Left cardiac atrium (tissue), 4 donors: ENCODE measurements at regions not wholly inside any gene's neighbourhood (a gene's known extent, or its start where the extent isn't known, plus 50 kb on each side); places are given as distances from the start of the nearest gene placed in this dataset.

Source experiments
- ATAC-seq, 2 donors: fragments of 200-7000 bp; cut with Tn5 transposase; one replicate each; pipeline ENCODE4 v1.9.1; 2020; ENCODE audit warnings: mild to moderate bottlenecking in 2 of 2, moderate library complexity in 2 of 2
- DNase-seq: peaks from one replicate; pipeline ENCODE4 v3.0.0-alpha.2; 2020
- intact Hi-C, 2 donors: fragments of 100-400 bp; cut with DNase I; formaldehyde crosslinking; loops; one replicate each; pipeline versions ENCODE4 v1.14.1 to v1.15.1; 2022 to 2023
- donor health status: DM: no; HTN: yes; CAD: no.
- donor health status: DM: no; HTN: yes; CAD: no; lungs with severe emphysema.
- donor health status: DM: yes; HTN: yes; CAD: no.
- donor health status: Dilated cardiomyopathy.

GRCh38 chr2:37527361-37527760 is 144.1 kb downstream of the CDC42EP3 start:
- ATAC-seq (no peak), DNase-seq (no peak)
- intact Hi-C loops: no loop called here

- ATAC-seq (no peak), DNase-seq (no peak)
- intact Hi-C loops: no loop called here
These were observed 141.5 kb downstream of the CDC42EP3 start for GRCh38 chr2:37529830-37530415.

- DNase-seq: no peak
- no peak for ATAC-seq
- intact Hi-C loops: no loop called here
These were observed 138.9 kb downstream of the CDC42EP3 start for GRCh38 chr2:37532503-37532902.

- ATAC-seq (no peak), DNase-seq (no peak)
- intact Hi-C loops: no loop called here
These were observed 134.1 kb downstream of the CDC42EP3 start for GRCh38 chr2:37537316-37537715.

- DNase-seq: no peak
- ATAC-seq: no peak
- intact Hi-C loops: no loop called here
These were observed 129.9 kb downstream of the CDC42EP3 start for GRCh38 chr2:37541516-37541915.

- intact Hi-C loops: no loop called here
- ATAC-seq: no peak
These were observed 127.4 kb downstream of the CDC42EP3 start for GRCh38 chr2:37543999-37544557.

GRCh38 chr2:37544591-37545031 is 126.8 kb downstream of the CDC42EP3 start:
- intact Hi-C loops: no loop called here
- DNase-seq: no peak

More at GRCh38 chr2:37543999-37544557, 127.4 kb downstream of the CDC42EP3 start:
- DNase-seq: no peak

GRCh38 chr2:37549598-37549997 is 121.8 kb downstream of the CDC42EP3 start:
- intact Hi-C loops: no loop called here
- DNase-seq: no peak
- ATAC-seq: no peak

More at GRCh38 chr2:37544591-37545031, 126.8 kb downstream of the CDC42EP3 start:
- no peak for ATAC-seq

GRCh38 chr2:37550190-37550589 is 121.3 kb downstream of the CDC42EP3 start:
- DNase-seq (no peak), ATAC-seq (no peak)
- intact Hi-C loops: no loop called here

GRCh38 chr2:37551783-37552182 is 119.7 kb downstream of the CDC42EP3 start:
- ATAC-seq: no peak
- intact Hi-C loops: no loop called here
- DNase-seq: no peak

- ATAC-seq: no peak
- intact Hi-C loops: no loop called here
- no peak for DNase-seq
These were observed 119.1 kb downstream of the CDC42EP3 start for GRCh38 chr2:37552339-37552738.

GRCh38 chr2:37553411-37554154 is 117.9 kb downstream of the CDC42EP3 start:
- intact Hi-C loops: no loop called here
- no peak for ATAC-seq
- no peak for DNase-seq

GRCh38 chr2:37554155-37554510 is 117.3 kb downstream of the CDC42EP3 start:
- intact Hi-C loops: no loop called here
- ATAC-seq (no peak), DNase-seq (no peak)

- intact Hi-C loops: no loop called here
- DNase-seq: no peak
These were observed 116.8 kb downstream of the CDC42EP3 start for GRCh38 chr2:37554687-37555086.

GRCh38 chr2:37555457-37555856 is 116.0 kb downstream of the CDC42EP3 start:
- DNase-seq: no peak
- peak in 1 of 2 donors; percentile 19 for ATAC-seq
- intact Hi-C loops: no loop called here

More at GRCh38 chr2:37554687-37555086, 116.8 kb downstream of the CDC42EP3 start:
- ATAC-seq: no peak

- intact Hi-C loops: no loop called here
- DNase-seq: no peak
- ATAC-seq: no peak
These were observed 115.2 kb downstream of the CDC42EP3 start for GRCh38 chr2:37556256-37556655.

GRCh38 chr2:37558623-37559022 is 112.8 kb downstream of the CDC42EP3 start:
- no peak for DNase-seq
- intact Hi-C loops: no loop called here
- peak; percentile 13 to 62 for ATAC-seq

- intact Hi-C loops: no loop called here
- DNase-seq (no peak), ATAC-seq (peak in 1 of 2 donors; percentile 28)
These were observed 111.1 kb downstream of the CDC42EP3 start for GRCh38 chr2:37560241-37560848.

GRCh38 chr2:37560863-37561614 is 110.4 kb downstream of the CDC42EP3 start:
- ATAC-seq: no peak
- intact Hi-C loops: no loop called here
- no peak for DNase-seq
